NCI-H128 (cell line): ENCODE measurements at regions not wholly inside any gene's neighbourhood (a gene's known extent, or its start where the extent isn't known, plus 50 kb on each side); places are given as distances from the start of the nearest gene placed in this dataset.
A peak's percentile ranks its signal among the peaks of the same experiment; 100 is the strongest.

Experiments
- DNase-seq: peaks from one replicate; lab custom pipeline; 2025; ENCODE audit not compliant: unreplicated experiment; lab: John Stamatoyannopoulos, UW

GRCh38 chr3:127461286-127461910, 129.1 kb downstream of the TPRA1 start:
- DNase-seq = no peak

GRCh38 chr3:127459891-127460290, 130.6 kb downstream of the TPRA1 start:
- no peak for DNase-seq

DNA sequence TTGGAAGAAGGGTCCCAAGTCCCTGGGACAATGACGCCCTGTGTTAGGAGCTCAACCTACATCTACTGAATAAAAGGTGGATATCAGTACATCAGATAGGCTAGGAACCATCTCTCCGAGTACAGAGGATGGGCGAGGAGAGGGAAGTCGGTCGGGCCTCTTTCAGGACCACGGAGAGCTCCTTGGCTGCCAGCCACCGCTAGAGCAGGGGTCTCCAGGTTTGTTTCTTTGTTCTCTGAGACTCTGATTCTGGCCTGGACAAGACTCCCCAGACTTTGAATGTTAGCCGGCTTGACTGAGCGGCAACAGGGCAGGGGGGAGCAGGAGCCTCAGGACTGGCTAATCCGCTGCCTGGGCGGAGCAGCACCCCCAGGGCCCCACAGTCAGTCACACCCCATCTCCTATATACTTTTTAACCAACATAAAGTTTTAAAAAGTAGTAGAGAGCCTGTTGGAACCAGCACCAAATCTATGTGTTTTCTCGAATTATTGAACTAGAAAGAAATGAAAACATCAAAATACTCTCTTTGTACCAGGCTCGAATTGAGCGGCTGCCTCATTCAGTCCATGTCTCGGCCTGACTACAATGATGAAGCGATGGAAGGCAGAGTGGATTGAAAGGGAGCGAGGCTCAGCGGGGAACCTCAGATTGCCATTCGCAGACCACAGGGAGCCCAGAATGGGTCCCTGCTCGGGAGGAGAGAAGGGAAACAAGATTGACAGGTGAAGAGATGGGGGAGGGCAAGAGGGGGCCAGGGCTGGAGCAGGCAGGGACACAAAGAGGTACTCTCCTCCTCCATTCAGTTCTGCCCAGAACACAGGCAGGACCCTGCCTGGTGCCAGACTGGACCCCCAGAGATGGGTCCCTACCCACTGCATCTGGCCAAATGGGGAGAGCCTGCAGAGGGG, 131.6 kb downstream of the TPRA1 start:
- DNase-seq = no peak

- DNase-seq = peak; percentile 25
Measured at GRCh38 chr3:127457546-127458145, 132.9 kb downstream of the TPRA1 start.

- no peak for DNase-seq
Measured at GRCh38 chr3:127457094-127457475, 133.4 kb downstream of the TPRA1 start.

DNA sequence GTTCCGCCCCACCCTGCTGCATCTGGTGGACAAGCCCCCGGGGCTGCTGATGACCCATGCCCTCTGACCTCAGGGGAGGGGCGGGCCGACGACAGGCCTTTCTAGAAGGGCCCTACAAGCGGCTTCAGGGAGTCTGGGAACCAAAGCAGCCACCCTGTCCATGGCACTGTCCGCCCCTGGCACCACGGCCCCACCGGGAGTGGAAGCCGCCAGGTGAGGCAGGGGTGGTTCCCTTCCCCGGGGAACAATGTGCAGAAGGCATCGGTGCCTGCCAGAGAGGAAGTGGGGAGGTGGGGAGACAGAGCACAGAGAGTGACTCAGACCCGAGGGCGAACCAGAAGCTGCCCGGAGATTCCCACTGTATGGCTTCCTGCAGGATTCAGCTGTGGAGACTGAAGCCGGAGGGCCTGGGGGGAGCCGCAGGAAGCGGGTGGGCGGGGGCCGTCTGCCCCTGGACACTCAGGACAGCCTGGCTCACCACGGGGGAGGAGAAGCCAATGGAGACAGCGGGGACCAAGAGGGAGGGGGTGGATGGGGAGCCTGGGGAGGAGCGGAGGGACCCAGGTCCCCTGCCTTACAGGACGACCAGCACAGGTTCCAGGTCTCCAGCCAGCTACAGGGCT, 134.0 kb downstream of the TPRA1 start:
- no peak for DNase-seq

DNA sequence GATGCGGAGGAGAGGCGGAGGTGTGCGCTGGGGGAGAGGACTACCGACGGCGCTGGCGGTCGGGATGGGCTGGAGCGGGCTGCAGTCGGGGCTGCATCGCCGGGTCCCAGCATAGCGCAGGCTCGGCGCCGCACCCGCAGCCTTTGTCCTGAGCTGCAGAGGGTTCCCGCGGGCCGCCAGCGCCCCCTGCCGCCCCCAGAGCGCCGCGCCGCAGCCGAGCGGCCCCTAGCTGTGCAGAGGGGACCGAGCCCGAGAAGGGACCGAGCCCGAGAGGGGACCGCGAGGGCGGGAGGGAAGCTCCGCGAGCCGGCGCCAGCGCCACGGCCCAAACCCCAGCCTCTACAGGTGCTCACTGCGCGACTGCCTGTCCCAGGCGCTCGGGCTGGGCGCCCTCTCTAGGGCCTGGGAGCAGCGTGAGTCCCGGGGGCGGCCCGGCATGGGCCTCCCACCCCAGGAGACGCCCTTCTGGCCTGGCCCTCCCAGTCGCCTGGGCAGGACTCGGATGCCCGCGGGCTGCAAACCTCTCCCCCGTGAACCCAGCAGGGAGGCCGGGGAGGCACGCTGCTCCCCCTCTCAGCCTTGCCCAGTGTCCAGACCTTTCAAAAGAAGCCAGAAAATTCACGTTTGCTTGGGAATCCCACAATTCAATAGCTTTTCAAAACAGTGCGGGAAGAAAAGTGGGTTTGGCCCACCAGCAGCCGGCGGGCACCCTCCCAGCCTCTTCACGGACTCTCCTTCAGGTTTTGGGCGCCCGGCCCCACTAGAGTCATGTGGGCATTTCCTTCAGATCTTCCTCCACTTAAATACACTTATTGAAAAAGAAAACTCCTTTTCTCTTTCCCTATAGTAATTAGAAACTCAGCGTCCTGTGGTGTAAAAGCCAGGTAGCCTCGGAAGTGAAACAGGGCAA, 134.7 kb downstream of the TPRA1 start:
- DNase-seq = peak; percentile 75

DNA sequence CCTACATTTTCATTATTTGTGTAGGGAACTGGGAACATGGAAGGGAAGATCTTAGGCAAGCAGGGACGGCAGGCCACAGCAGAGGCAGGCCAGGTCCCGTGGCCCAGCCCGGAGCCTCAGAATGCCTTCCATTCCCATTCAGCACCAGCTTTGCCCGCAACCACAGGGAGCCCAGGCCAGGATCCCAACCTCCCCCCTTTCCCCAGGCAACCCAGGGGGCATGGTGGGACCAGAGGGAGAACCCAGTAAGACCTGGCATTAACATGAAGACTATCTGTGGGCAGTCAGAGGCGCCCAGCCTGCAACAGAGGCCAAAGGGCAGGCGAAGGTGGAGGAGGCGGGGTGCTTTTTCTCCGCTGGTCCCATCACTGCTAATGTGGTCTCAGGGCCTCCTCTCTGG, 135.6 kb downstream of the TPRA1 start:
- no peak for DNase-seq

DNA sequence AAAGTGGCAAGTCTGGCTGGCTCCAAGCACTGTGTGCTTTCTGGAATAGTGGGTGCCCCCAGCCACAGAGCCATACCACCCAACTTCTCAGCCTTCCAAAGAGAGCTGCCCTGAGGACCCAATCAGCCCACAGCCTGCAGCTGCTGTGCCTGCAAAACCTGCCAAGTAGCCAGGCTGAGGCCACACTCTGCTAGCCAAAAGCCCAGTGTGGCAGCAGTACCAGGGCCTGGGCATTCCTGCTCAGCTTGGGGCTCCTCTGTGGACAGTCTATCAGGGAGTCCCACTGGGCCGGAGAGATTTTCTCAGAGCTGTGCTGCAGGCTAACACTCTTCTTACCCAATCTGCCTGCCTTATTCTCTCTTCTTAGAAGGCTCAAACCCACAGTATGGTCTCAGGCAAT, 136.5 kb downstream of the TPRA1 start:
- DNase-seq = no peak

DNA sequence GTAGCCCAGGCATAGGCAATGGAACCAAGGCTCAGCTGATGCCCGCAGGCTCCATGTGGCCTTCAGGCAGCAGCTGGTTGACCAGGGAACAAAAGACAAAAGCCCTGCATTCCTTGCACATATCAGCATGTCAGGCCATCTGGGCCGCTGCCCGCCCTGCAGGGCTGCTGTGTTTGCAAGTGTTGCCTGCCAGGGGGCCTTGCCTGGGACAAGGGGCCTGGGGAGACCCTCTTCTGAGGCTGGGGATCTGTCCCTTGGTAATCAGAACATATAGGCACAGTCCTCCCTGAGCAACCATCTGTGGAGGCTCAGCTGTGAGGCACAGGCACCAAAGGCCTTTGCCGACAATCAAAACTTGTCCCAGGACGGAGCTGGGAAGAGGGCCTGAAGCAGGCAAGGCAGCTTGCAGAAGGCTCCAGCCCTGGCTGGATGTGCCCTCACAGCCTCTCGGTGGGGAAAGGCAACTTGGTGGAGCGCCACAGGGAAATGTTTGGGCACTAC, 138.2 kb downstream of the TPRA1 start:
- DNase-seq = no peak

GRCh38 chr3:127451321-127451720, 139.2 kb downstream of the TPRA1 start:
- DNase-seq = no peak

- no peak for DNase-seq
Measured at GRCh38 chr3:127450331-127450730, 140.2 kb downstream of the TPRA1 start.

DNA sequence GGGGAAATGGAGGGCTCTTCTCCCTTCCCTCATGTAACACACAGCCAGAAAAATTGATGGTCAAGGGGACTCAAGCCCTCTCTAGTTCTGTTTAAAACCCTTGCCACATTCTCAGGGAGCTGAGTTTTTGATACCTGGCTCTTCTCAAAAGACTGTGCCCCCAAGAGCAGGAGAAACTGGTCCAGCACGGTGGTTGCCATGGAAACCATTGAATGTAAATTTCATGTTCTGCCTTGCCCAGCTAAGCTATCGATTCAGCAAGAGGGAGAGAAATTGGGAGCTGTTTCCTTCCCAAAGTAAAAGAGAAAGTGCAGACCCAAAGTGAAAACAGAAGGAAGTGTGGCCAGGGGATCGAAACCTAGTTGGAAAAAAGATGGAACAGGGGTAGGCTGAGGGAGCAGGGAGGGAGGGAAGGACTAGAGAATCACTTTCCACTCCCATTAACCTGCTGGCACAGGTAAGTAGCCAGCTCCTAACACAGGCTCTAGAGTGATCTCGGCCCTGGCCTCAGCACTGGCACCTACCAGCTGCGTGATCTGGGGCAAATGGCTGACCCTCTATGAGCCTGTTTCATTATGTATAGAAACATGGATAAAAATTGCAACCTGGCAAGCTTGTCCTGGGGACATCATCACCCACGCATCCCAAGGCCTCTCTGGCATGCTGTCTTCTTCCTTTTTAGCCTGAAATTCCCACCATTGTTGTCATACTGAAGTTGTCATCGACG, 140.9 kb downstream of the TPRA1 start:
- no peak for DNase-seq

DNA sequence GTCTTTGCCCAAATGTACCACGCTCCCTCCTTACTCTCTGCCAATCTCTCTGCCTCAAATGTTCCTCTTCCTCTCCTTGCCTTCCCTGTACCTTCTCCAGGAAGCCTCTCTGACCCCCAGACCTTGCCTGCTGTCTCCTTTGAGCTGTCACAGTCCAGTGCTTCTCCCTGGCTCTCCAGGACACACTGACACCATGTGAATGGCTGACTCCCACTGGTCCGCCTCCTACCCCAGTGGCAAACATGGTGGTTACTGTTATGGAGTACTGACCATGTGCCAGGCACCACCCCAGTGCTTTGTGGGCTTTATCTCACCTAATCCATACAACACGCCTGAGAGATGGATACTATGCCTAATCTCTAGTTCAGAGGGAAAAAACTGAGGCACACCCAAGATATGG, 141.9 kb downstream of the TPRA1 start:
- DNase-seq = no peak

DNA sequence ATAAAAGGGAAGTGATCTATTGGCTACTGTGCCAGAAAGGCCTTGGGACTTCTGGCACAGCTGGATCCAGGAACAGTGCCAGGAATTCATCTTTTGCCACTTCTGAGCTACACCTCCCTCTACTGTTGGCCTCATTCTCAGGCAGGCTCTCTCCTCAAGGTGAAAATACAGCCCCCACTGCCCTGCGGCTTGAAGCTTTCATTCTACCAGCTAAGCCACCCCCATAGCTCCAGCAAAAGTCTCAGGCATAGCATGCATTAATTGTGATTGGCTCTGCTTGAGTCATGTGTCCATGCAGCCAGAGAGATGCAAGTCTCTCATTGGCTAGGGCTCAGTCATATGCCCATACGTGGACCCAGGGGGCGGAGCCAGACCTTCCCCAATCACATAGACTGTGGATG, 142.4 kb downstream of the TPRA1 start:
- peak; percentile 57 for DNase-seq

- no peak for DNase-seq
Measured at GRCh38 chr3:127446756-127447155, 143.8 kb downstream of the TPRA1 start.

DNA sequence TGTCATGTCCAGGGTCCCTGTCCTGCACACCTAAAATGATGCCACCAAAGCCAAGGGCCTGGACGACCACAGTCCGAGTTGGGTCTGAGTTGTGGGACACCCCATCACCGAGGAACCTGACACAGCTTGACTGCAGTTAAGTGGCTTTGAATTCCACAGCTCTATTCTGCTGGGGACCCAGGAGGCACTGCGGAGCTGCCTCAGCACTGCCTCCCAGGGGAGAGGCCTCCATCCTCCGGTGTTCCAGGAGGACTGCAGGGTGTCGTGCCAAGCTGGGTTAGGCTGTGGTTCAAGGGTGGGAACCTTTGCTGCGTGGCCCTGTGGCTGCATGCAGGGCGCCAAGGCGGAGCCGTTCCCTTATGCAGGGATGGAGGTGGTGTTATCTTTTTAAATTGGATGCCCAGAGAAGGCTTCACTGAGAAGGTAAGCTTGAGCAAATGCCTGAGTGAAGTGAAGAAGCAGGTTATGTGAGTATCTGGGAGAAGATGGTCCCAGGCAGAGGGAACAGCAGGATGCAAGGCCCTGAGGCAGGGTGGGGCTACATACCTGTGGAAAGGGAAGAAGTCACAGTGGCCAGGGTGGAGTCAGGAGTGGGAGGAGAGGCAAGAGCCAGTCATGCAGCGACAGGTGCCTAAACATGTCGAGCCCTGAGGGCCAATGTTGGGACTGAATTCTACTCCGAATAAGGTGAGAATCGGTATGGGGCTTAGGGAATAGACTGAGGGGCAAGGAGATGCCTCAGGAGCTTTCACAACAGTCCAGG, 144.8 kb downstream of the TPRA1 start:
- no peak for DNase-seq

GRCh38 chr3:127444761-127445160, 145.8 kb downstream of the TPRA1 start:
- DNase-seq = no peak
